Erythroblast (primary cell): ENCODE measurements at regions not wholly inside any gene's neighbourhood (a gene's known extent, or its start where the extent isn't known, plus 50 kb on each side); places are given as distances from the start of the nearest gene placed in this dataset.

ENCODE experiments used
- GATA1 ChIP-seq: IDR thresholded peaks from 2 replicates; pipeline ENCODE4 v1.6.1; 2011; ENCODE audit warnings: low read depth, mild to moderate bottlenecking, control low read depth, low read length, moderate library complexity
- POLR2A ChIP-seq: IDR thresholded peaks from 2 replicates; pipeline ENCODE4 v1.6.1; 2011; ENCODE audit warnings: mild to moderate bottlenecking, low read length

DNA sequence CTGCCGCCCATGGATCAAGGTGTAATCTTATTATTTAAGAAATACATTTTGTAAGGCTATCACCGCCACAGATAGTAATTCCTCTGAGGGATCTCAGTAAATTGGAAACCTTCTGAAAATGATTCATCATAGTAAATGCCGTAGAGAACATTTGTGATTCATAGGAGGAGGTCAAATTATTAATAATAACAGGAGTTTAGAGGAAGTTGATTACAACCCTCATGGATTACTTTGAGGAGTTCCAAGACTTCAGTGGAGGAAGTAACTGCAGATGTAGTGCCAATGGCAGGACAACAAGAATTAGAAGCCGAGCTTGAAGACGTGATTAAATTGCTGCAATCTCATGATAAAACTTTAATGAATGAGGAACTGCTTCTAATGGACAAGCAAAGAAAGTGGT, 280.1 kb downstream of the PTPRC start:
- no peak for TF ChIP-seq POLR2A
- TF ChIP-seq GATA1 = no peak
